ENCODE measurements at regions not wholly inside any gene's neighbourhood (a gene's known extent, or its start where the extent isn't known, plus 50 kb on each side); places are given as distances from the start of the nearest gene placed in this dataset.
"Not testable (repeated sequence)": the region's sequence is repeated elsewhere in the genome, so short reads cannot be mapped to it uniquely, and the experiment has no call there.

DNA sequence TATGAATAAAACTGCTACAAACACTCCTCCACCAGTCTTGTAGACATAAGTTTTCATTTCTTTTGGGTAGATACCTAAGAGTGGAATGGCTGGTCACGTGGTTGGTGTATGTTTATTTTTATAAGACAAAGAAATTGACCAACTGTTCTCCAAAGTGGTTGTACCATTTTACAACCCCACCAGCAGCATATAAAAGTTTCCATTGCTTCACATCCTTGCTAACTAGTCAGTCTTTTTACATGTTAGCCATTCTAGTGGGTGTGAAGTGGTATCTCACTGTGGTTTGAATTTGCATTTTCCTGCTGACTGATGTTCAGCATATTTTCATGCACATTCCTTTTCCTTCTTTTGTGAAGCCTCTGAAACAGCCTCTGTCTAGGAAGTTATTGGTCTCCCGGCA lies 76.2 kb upstream of the ADGRG2 start:
- H3K27me3 Mint-ChIP-seq: no peaks in the 10 kb centered on the region
- DNase-seq (ENCODE audit: low spot score in 2 of 2): no peak
- H3K4me3 Mint-ChIP-seq: no peak overlapping the region
- H3K9me3 Mint-ChIP-seq: no peaks in the 10 kb centered on the region
- ATAC-seq (ENCODE audit: low read depth): no peak
- H3K27ac Mint-ChIP-seq: no peak overlapping the region
- H3K36me3 Mint-ChIP-seq: no peaks in the 10 kb centered on the region
- H3K4me1 Mint-ChIP-seq: peaks cover 4% of the 10 kb centered on the region

DNA sequence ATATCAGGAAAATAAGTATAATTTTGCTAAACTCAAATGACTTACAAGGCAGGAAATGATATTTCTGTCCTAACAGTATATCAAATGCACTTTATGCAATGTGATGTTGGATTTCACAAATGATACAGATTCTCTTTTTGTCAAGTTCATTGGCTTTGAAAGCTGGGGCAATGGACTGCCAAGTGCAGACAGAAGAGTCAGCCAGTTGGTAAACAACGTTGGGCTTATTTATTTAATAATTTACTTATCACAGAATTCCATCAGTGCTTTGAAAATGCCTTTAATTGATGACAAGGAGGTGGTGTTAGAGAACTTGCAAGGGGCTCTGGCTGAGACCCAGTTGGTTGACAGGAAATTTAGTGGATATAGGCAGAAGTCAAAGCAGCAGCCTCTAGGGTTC lies 79.9 kb upstream of the ADGRG2 start:
- ATAC-seq (ENCODE audit: low read depth) (no peak), DNase-seq (ENCODE audit: low spot score in 2 of 2) (no peak)
- H3K4me1 Mint-ChIP-seq: no peaks in the 10 kb centered on the region
- no peak overlapping the region for H3K27ac Mint-ChIP-seq
- H3K27me3 Mint-ChIP-seq: no peaks in the 10 kb centered on the region
- no peaks in the 10 kb centered on the region for H3K9me3 Mint-ChIP-seq
- H3K4me3 Mint-ChIP-seq: no peak overlapping the region
- no peaks in the 10 kb centered on the region for H3K36me3 Mint-ChIP-seq

GRCh38 chrX:19204636-19205035 lies 82.4 kb upstream of the ADGRG2 start:
- no peak overlapping the region for H3K27ac Mint-ChIP-seq
- H3K36me3 Mint-ChIP-seq: no peaks in the 10 kb centered on the region
- H3K9me3 Mint-ChIP-seq: no peaks in the 10 kb centered on the region
- H3K4me3 Mint-ChIP-seq: no peak overlapping the region
- no peaks in the 10 kb centered on the region for H3K27me3 Mint-ChIP-seq
- no peak for ATAC-seq (ENCODE audit: low read depth)
- no peaks in the 10 kb centered on the region for H3K4me1 Mint-ChIP-seq
- no peak for DNase-seq (ENCODE audit: low spot score in 2 of 2)

DNA sequence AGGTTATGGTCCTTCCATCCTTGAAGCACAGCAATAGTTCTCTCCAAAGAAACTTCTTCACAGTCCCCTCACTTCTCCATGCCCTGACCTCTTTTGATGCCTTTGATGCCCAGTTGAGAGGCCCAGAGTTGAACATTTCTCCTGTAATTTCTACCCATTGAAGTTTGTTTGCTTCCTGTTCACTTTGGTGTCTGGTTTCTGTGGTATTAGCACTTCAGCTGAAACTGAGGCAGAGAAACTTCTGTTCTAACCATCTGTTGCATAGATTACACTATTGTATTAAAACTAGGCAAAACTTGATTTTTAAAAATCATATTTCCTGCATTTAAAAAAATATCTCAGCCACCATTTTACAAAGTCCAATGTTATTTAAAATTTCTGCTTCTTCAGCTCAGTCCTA lies 89.8 kb upstream of the ADGRG2 start:
- Mint-ChIP-seq H3K36me3 (no peaks in the 10 kb centered on the region), H3K4me3 (no peak overlapping the region), H3K27ac (no peak overlapping the region), H3K27me3 (no peaks in the 10 kb centered on the region), H3K4me1 (no peaks in the 10 kb centered on the region), H3K9me3 (no peaks in the 10 kb centered on the region)
- ATAC-seq (ENCODE audit: low read depth) (no peak), DNase-seq (ENCODE audit: low spot score in 2 of 2) (no peak)

GRCh38 chrX:19213610-19214152 lies 91.4 kb upstream of the ADGRG2 start:
- Mint-ChIP-seq H3K4me1 (no peaks in the 10 kb centered on the region), H3K27ac (no peak overlapping the region), H3K4me3 (no peak overlapping the region), H3K36me3 (no peaks in the 10 kb centered on the region), H3K27me3 (no peaks in the 10 kb centered on the region), H3K9me3 (no peaks in the 10 kb centered on the region)
- DNase-seq (ENCODE audit: low spot score in 2 of 2) (no peak), ATAC-seq (ENCODE audit: low read depth) (no peak)

DNA sequence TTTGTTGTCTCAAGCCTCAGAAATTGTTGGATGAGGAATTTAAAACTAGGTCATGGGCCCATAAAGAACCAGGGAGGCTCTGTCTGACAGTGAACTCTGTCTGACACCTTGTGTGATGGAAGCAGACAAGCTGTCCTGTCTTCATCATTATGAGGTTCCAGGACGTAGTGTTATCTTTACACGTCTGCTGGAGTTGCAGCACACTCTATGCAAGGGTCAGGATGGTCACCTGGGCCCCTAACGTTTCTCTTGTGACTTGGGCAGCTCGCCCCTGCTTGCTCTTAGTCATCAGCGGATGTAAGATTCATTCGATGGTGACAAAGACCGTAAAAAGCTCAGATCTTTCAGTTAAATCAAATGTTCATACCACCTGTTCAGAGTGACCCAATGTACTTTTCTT lies 92.0 kb upstream of the ADGRG2 start:
- no peak overlapping the region for H3K4me3 Mint-ChIP-seq
- H3K9me3 Mint-ChIP-seq: no peaks in the 10 kb centered on the region
- H3K27ac Mint-ChIP-seq: no peak overlapping the region
- H3K27me3 Mint-ChIP-seq: no peaks in the 10 kb centered on the region
- DNase-seq (ENCODE audit: low spot score in 2 of 2) (no peak), ATAC-seq (ENCODE audit: low read depth) (no peak)
- no peaks in the 10 kb centered on the region for H3K4me1 Mint-ChIP-seq
- H3K36me3 Mint-ChIP-seq: no peaks in the 10 kb centered on the region

DNA sequence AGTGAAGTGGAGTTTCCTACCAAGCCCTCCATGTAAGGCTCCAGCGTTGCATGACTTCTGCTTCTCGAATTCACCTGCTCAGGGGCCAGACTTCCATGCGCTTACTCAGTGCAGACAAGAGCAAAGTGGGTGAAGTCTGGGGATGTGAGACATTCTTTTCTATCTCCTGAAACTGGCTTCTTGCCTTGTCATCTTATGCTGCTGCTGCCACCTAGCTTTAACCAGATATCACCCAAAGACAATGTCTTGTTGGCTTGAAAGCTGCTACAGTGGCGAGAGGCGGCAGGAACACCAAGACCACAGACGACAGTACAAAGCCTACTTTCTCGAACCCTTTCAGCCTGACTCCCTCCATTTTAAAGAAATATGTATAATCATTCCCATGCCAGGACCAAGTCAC lies 103.6 kb upstream of the ADGRG2 start:
- no peaks in the 10 kb centered on the region for H3K4me1 Mint-ChIP-seq
- no peak for DNase-seq (ENCODE audit: low spot score in 2 of 2)
- H3K9me3 Mint-ChIP-seq: no peaks in the 10 kb centered on the region
- H3K36me3 Mint-ChIP-seq: no peaks in the 10 kb centered on the region
- no peak for ATAC-seq (ENCODE audit: low read depth)
- H3K4me3 Mint-ChIP-seq: no peak overlapping the region
- H3K27ac Mint-ChIP-seq: no peak overlapping the region
- H3K27me3 Mint-ChIP-seq: no peaks in the 10 kb centered on the region

GRCh38 chrX:19229896-19230295 lies 107.6 kb upstream of the ADGRG2 start:
- not testable (repeated sequence) for H3K36me3 Mint-ChIP-seq; H3K4me3 Mint-ChIP-seq; H3K9me3 Mint-ChIP-seq; DNase-seq (ENCODE audit: low spot score in 2 of 2); H3K27me3 Mint-ChIP-seq; H3K4me1 Mint-ChIP-seq; ATAC-seq (ENCODE audit: low read depth); H3K27ac Mint-ChIP-seq

DNA sequence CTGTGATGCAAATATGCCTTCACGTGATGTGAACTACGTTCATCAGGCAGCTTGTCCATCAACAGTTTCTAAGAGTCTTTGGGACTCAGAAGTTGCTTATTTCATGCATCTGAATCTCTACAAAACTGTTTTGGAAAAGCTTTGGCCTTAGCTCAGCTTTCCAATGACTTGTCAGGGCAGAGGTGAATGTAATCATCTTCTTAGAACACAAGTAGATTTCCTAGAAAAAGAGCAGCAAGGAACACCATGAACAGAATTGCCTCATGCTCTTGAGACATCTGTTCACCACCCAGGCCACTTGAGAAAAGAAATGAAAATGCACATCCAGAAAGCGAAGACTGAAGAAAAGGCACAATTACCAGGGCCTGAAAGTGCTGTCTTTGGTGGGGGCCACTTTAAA lies 105.8 kb upstream of the PDHA1 start:
- DNase-seq (ENCODE audit: low spot score in 2 of 2) (no peak), ATAC-seq (ENCODE audit: low read depth) (no peak)
- Mint-ChIP-seq H3K27ac (no peak overlapping the region), H3K9me3 (peaks cover 5% of the 10 kb centered on the region), H3K4me1 (no peaks in the 10 kb centered on the region), H3K4me3 (no peak overlapping the region), H3K36me3 (no peaks in the 10 kb centered on the region), H3K27me3 (peaks cover 4% of the 10 kb centered on the region)

GRCh38 chrX:19243431-19243830 lies 100.3 kb upstream of the PDHA1 start:
- DNase-seq (ENCODE audit: low spot score in 2 of 2) (no peak), ATAC-seq (ENCODE audit: low read depth) (no peak)
- no peak overlapping the region for H3K27ac Mint-ChIP-seq
- H3K4me3 Mint-ChIP-seq: no peak overlapping the region
- peaks cover 9% of the 10 kb centered on the region for H3K9me3 Mint-ChIP-seq
- no peaks in the 10 kb centered on the region for H3K4me1 Mint-ChIP-seq
- H3K36me3 Mint-ChIP-seq: no peaks in the 10 kb centered on the region
- peaks cover 2% of the 10 kb centered on the region for H3K27me3 Mint-ChIP-seq

DNA sequence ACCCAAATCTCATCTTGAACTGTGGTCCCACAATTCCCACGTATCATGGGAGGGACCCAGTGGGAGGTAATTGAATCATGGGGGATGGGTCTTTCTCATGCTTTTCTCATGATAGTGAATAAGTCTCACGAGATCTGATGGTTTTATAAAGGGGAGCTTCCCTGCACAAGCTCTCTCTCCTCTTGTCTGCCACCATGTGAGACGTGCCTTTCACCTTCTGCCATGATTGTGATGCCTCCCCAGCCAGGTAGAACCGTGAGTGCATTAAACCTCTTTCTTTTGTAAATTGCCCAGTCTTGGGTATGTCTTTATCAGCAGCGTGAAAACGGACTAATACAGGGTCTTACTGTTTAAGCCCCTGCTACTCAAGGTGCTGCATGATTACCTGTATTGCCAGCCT lies 98.8 kb upstream of the PDHA1 start:
- DNase-seq (ENCODE audit: low spot score in 2 of 2); H3K4me3 Mint-ChIP-seq; H3K27me3 Mint-ChIP-seq; H3K4me1 Mint-ChIP-seq; H3K36me3 Mint-ChIP-seq; H3K27ac Mint-ChIP-seq; ATAC-seq (ENCODE audit: low read depth): not testable (repeated sequence)
- H3K9me3 Mint-ChIP-seq: peaks cover 11% of the 10 kb centered on the region

- Mint-ChIP-seq H3K27ac (no peak overlapping the region), H3K27me3 (no peaks in the 10 kb centered on the region), H3K4me1 (no peaks in the 10 kb centered on the region), H3K36me3 (peaks cover 3% of the 10 kb centered on the region), H3K4me3 (no peak overlapping the region), H3K9me3 (peaks cover 8% of the 10 kb centered on the region)
- no peak for ATAC-seq (ENCODE audit: low read depth)
- DNase-seq (ENCODE audit: low spot score in 2 of 2): no peak
Measured at GRCh38 chrX:19245711-19246269, 97.9 kb upstream of the PDHA1 start.

DNA sequence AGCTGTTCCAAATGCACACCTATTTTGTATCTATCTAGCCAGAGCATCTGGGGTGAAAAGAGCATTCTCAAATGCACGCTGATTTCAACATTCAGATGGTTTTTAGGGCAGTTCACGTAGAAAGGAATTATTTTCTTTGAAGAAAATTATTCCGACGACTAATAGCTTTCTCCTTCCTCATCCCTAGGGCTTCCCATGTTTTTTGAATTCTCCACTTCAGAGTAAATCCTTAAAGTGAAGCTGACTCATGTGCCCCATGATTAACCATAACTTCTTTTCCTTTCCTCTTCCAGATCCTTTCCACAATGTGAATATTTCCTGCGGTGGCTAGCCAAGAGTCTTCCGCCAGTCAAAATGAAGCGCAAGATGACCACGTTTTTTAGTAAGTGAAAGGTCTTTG lies 86.7 kb upstream of the PDHA1 start:
- H3K36me3 Mint-ChIP-seq: no peaks in the 10 kb centered on the region

GRCh38 chrX:19261026-19261425 lies 82.7 kb upstream of the PDHA1 start:
- H3K9me3 Mint-ChIP-seq; H3K27ac Mint-ChIP-seq; DNase-seq (ENCODE audit: low spot score in 2 of 2); H3K36me3 Mint-ChIP-seq; H3K4me3 Mint-ChIP-seq; ATAC-seq (ENCODE audit: low read depth); H3K4me1 Mint-ChIP-seq; H3K27me3 Mint-ChIP-seq: not testable (repeated sequence)

More for the DNA sequence above, 86.7 kb upstream of the PDHA1 start:
- no peaks in the 10 kb centered on the region for H3K4me1 Mint-ChIP-seq
- DNase-seq (ENCODE audit: low spot score in 2 of 2) (no peak), ATAC-seq (ENCODE audit: low read depth) (no peak)
- no peak overlapping the region for H3K27ac Mint-ChIP-seq
- H3K4me3 Mint-ChIP-seq: no peak overlapping the region
- H3K9me3 Mint-ChIP-seq: no peaks in the 10 kb centered on the region
- H3K27me3 Mint-ChIP-seq: peaks cover 3% of the 10 kb centered on the region

DNA sequence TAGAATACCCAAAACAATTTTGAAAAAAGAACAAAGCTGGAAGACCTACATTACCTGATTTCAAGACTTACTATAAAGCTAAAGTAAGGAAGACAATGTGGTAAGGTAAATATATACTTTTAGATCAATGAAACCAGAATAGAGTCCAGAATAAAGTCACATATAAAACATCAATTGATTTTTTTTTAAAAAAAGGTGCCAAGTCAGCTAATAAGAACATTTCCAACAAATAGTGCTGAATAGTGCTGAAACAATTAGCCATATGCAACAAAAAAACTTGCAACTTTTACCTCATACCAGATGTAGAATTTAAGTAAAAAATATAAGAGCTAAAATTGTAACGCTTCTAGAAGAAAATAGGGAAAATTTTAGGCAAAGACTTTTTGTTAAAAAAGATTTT lies 73.0 kb upstream of the PDHA1 start:
- H3K27me3 Mint-ChIP-seq: no peaks in the 10 kb centered on the region
- DNase-seq (ENCODE audit: low spot score in 2 of 2) (no peak), ATAC-seq (ENCODE audit: low read depth) (no peak)
- no peak overlapping the region for H3K4me3 Mint-ChIP-seq
- no peaks in the 10 kb centered on the region for H3K4me1 Mint-ChIP-seq
- no peak overlapping the region for H3K27ac Mint-ChIP-seq
- H3K36me3 Mint-ChIP-seq: no peaks in the 10 kb centered on the region
- H3K9me3 Mint-ChIP-seq: no peaks in the 10 kb centered on the region
